Fibroblast of peridontal ligament (primary cell): ENCODE measurements at regions not wholly inside any gene's neighbourhood (a gene's known extent, or its start where the extent isn't known, plus 50 kb on each side); places are given as distances from the start of the nearest gene placed in this dataset.

Source experiments
- DNase-seq: peaks from one replicate; pipeline ENCODE4 v3.0.0-alpha.2; 2010; ENCODE audit errors: extremely low read depth

GRCh38 chr4:100084892-100085291 is 105.4 kb downstream of the DDIT4L start:
- no peak for DNase-seq

DNA sequence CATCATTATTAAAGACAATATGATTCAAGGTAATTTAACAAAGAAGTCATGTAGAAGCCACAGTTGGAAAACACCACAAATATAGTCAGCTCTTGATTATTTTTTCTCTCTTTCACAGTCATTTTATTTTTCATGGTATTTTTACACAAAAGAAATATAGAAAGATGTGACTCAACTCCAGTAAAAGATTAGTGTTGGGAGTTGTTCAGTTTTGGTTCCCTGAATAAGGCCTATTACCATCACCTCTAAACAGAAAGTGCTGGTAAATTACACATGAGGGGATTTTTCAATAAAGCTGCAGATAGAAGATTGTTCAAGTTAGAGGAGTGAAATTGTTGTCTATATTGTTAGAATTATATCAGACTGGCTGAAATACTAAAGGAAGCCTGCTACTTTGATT is 107.0 kb downstream of the DDIT4L start:
- DNase-seq = no peak

DNA sequence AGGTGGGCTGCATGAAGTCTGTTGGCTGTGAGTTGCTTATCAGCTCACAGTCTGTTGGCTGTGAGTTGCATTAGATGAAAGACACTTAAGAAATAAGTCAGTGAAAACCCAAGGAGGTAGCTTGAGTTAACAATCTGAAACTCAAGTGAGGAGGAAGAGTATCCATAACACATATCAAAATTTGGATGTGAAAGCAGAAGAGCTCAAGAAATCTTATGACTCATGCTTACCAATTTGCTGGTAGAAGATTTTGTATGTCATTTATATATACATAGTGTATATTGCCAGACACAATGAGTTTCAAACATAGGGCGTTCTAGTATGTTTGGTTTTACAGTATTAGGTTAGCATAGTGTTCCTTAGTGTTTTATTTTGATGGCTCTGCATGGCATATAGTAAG is 107.4 kb downstream of the DDIT4L start:
- DNase-seq = no peak

DNA sequence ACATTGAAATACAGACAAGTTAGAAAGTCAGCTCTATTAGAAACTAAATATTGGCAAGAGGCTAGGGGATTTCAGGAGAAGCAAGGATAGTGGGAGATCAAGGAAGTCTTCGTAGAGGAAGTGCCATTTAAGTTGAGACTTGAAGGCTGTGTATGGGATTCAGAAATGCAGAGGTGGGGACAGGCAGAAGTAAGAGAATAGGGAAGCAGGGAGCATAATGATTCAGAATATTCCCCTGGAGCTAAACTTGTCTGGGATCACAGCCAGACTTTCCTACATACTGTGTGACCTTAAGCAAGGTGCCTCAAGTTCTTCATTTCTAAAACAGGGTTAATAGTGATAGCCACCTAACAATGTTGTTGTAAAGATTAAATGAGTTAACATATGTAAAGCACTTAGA is 108.8 kb downstream of the DDIT4L start:
- DNase-seq = no peak

- DNase-seq = no peak
Observed at GRCh38 chr4:100079264-100079663, 111.0 kb downstream of the DDIT4L start.

DNA sequence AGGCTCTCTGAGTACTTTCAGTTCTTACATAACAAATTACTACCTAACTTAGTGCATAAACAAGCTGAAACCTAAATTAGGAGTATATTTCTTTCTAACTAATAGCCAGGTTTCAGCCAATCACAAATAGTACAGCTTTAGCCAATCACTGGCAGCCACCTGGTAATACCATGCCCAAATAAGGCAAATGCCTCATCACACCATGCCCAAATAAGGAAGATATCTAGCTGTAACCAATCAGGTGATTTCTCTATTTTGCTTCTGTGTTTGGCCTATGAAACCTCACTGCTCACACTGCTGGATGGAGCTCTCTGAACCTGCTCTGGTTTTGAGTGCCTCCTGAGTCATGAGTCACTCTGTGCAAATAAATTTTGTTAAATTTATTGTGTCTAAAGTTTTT is 113.5 kb downstream of the DDIT4L start:
- DNase-seq = no peak

- no peak for DNase-seq
Observed at GRCh38 chr4:100075486-100076270, 114.6 kb downstream of the DDIT4L start.

DNA sequence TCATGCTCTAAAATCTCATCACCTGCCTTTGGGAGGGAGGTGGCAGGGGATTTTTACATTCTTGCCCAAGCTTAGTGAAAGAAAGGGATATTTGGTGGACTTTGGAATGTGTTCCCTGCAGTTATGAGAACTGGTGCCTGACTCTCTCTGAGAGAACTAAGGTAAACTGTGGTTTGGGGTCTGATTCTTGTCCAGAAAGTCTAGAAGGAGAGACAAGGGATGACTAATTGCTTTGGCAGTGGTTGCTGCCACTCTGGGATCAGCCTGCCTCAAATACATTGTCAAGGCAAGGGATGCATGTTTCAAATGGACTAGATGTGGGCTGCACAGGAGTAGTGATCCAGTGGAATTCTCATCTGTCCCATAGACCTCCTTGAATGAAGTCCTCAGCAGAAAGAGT is 115.2 kb downstream of the DDIT4L start:
- peak; percentile 24 for DNase-seq

DNA sequence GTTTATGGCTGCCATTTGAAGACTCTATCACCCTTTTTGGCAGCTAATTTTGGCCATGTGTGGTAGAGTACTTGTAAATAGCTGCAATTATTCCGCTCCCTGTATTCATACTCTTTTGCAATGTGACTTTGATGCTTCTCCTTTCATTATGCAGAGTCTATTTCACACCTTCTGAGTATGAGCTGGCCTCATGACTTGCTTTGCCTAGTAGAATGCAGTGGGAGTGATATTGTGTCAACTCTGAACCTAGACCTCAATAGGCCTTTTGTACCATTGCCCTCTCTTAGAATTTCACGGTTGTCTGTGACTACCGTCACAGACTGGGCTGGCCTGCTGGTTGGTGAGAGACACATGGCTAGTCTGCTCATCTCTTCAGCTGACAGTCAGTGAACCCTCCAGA is 118.8 kb downstream of the DDIT4L start:
- DNase-seq = no peak

DNA sequence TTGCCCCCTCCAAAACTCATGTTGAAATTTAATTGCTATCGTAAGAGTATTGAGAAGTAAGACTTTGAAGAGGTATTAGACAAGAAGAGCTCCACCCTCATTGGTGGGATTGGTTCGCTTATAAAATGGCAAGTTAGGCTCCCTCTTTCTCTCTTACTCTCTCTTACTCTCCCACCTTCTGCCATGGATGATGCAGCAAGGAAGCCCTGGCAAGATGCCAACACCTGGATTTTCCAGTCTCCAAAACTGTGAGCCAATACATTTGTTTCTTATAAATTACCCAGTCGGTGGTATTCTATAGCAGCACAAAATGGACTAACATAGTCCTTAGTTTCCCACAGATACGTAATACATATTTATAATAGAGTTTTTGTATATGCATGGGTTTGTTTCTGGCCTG is 119.4 kb downstream of the DDIT4L start:
- DNase-seq = no peak

- DNase-seq = no peak
Observed at GRCh38 chr4:100069207-100069606, 119.1 kb upstream of the H2AZ1 start.

DNA sequence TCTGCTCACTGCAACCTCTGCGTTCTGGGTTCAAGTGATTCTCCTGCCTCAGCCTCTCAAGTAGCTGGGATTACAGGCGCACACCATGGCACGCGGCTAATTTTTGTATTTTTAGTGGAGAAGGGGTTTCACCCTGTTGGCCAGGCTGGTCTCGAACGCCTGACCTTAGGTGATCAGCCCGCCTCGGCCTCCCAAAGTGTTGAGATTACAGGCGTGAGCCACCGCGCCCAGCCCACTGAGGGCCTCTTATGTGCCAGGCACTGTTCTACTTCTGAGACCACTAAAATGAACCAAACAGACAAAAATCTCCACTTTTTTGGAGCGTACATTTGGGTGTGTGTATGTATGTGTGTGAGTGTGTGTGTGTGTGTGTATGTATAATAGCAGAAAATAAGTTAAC is 117.2 kb upstream of the H2AZ1 start:
- DNase-seq = no peak

DNA sequence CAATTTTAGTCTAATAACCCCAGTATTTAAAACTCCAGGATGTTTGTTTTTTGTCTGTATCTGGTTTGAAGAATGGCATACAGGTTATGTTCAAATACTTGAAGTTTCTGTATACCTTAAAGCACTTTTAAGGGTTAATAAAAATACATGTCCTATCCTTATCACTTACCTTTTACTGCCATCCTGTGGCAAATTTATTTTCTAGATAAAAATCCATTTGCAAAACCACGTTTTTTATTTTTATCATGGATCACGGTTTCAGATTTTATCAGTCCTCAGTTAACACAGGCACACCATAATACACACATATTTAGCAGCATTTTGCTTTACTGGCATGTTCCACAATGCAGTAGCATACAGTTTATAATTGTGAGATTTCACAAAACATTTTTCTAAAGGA is 113.3 kb upstream of the H2AZ1 start:
- peak; percentile 27 for DNase-seq

- no peak for DNase-seq
Observed at GRCh38 chr4:100062921-100063320, 112.8 kb upstream of the H2AZ1 start.

DNA sequence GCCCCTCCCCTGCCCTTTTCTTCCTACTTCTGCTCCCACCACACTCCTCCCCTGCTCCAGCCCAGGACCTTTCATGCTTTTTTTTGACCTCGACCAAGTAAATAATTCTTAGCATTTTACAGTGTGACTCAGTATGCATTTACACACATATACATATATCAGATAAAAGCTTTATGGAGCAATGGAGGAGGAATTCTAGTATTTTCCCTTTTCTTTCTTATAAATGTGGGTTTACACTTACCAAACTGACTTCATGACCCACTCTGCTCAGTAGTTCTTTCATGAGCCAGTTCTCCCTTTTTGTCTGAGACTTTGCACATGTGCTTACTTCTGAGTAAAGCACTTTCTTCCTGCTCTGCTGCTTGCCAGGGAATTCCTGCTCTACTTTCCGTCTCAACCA is 111.8 kb upstream of the H2AZ1 start:
- peak; percentile 4 for DNase-seq

DNA sequence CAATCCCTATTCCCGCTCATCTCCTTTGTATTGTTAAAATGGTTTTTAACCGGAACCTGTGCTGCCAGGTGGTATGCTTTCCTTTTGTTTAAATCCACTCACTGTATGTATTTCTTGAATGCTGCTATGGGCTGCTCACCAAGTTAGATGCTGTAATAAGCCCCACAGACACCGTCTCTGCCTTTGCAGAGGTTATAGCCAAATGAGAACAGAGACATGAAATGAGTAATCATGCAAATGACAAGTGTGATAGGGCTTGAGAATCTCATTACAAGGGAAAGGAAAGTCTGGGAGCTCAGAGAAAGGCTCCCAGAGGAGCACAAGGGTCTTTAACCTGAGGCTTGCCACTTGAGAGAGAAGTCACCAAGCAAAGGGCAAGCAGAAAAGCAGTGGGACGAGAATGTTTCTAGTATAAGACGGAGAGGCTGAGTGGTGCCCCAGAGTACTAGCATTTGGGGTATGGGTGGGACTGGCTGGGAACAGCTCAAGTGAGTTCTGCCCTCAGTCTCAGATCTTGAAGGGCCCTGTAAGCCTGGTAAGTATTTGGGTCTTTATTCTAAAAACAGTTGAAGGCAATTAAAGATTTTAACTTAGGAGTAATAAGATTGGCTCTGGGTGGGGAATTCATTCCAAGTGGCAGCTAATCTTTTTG is 110.8 kb upstream of the H2AZ1 start:
- DNase-seq = no peak

DNA sequence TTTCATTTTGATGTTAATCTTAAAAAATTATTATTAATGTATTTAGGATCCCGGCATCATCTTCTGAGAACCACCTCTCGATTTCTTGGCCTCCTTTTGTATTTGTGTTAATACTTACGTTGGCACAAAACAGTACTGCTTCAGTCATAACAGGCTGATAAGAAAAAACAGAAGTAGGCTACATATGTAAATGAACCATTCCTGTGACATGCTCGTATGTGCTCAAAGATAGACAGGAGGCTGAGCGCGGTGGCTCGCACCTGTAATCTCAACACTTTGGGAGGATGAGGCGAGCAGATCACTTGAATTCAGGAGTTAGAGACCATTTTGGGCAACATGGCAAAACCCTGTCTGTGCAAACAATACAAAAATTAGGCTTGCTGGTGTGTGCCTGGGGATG is 109.4 kb upstream of the H2AZ1 start:
- no peak for DNase-seq

- no peak for DNase-seq
Observed at GRCh38 chr4:100056701-100057100, 106.6 kb upstream of the H2AZ1 start.

DNA sequence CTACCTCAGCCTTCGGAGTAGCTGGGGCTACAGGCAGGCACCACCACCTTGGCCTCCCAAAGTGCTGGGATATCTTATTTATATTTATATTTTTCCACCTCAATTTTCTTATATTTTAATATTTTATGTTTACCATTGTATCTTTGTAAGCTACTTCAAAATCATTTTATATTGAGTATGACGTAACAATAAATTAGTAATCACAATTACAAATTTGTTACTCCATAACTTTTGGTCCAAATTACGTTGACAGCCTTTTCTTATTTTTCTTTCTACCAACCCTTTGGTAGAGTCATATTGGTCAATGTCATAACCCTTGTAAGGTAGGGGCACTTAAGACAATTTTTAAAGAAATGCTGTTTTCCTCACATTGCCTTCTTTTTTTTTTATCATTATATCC is 104.0 kb upstream of the H2AZ1 start:
- no peak for DNase-seq

- DNase-seq = no peak
Observed at GRCh38 chr4:100049872-100050271, 99.8 kb upstream of the H2AZ1 start.

- no peak for DNase-seq
Observed at GRCh38 chr4:100042711-100043110, 92.6 kb upstream of the H2AZ1 start.

- DNase-seq = no peak
Observed at GRCh38 chr4:100042235-100042634, 92.2 kb upstream of the H2AZ1 start.

DNA sequence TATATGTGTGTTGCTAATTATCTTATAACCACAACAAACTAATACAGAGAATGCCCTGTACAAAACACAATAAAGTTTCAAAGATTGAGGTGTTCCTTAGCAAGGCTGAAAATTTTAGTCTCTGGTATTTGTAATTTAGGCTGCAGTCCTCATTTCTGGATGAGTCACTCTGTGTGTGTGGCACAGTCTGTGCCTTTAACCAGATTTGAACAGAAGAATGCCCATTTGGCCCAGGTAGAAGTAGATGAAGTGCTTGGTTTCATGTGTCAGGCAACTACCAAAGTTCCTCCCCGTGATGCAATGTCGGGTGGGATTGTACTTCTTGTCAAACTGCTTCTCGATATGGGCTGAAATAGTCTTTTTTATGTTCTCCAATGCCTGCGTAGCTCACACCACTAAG is 91.6 kb upstream of the H2AZ1 start:
- DNase-seq = no peak
